Choroid plexus epithelial cell (primary cell): ENCODE measurements at regions not wholly inside any gene's neighbourhood (a gene's known extent, or its start where the extent isn't known, plus 50 kb on each side); places are given as distances from the start of the nearest gene placed in this dataset.
A peak's percentile ranks its signal among the peaks of the same experiment; 100 is the strongest.

Source experiments
- DNase-seq: peaks from one replicate; pipeline ENCODE4 v3.0.0-alpha.2; 2010; ENCODE audit warnings: low read depth
- H3K4me3 ChIP-seq: 2 replicates; pipeline ENCODE4 v1.5.1; 2011; ENCODE audit warnings: low read depth, mild to moderate bottlenecking, control low read depth, low read length, moderate library complexity
- CTCF ChIP-seq: conservative IDR thresholded peaks from 2 replicates; pipeline ENCODE4 v1.5.1; 2011; ENCODE audit warnings: low read depth, mild to moderate bottlenecking, control low read depth, inconsistent platforms, low read length, moderate library complexity

- H3K4me3 ChIP-seq: no peak overlapping the region
- no peak for DNase-seq
- no peak for TF ChIP-seq CTCF
Measured at GRCh38 chr2:38509947-38510326, 92.8 kb downstream of the HNRNPLL start.

GRCh38 chr2:38509314-38509946 lies 93.3 kb downstream of the HNRNPLL start:
- TF ChIP-seq CTCF: no peak
- no peak overlapping the region for H3K4me3 ChIP-seq
- peak; percentile 69 for DNase-seq

GRCh38 chr2:38508311-38509039 lies 94.3 kb downstream of the HNRNPLL start:
- DNase-seq: peak; percentile 93
- H3K4me3 ChIP-seq: no peak overlapping the region
- TF ChIP-seq CTCF: peak; percentile 64

GRCh38 chr2:38507712-38508111 lies 95.0 kb downstream of the HNRNPLL start:
- no peak overlapping the region for H3K4me3 ChIP-seq
- no peak for TF ChIP-seq CTCF
- no peak for DNase-seq

- DNase-seq: peak; percentile 78
- H3K4me3 ChIP-seq: no peak overlapping the region
- no peak for TF ChIP-seq CTCF
Measured at GRCh38 chr2:38505779-38506178, 96.9 kb downstream of the HNRNPLL start.

GRCh38 chr2:38504169-38504568 lies 98.6 kb downstream of the HNRNPLL start:
- no peak for DNase-seq
- TF ChIP-seq CTCF: no peak
- H3K4me3 ChIP-seq: no peak overlapping the region

GRCh38 chr2:38502107-38502506 lies 100.6 kb downstream of the HNRNPLL start:
- TF ChIP-seq CTCF: no peak
- H3K4me3 ChIP-seq: no peak overlapping the region
- DNase-seq: no peak
